DMS153 treated with DMSO at 0.1 percent for 48 hours (cell line): ENCODE measurements at regions not wholly inside any gene's neighbourhood (a gene's known extent, or its start where the extent isn't known, plus 50 kb on each side); places are given as distances from the start of the nearest gene placed in this dataset.

Experiments used
- DNase-seq: peaks from one replicate; lab custom pipeline; 2025; ENCODE audit not compliant: unreplicated experiment; lab: John Stamatoyannopoulos, UW

GRCh38 chr10:131762789-131763696 lies 137.8 kb upstream of the PPP2R2D start:
- DNase-seq: no peak

DNA sequence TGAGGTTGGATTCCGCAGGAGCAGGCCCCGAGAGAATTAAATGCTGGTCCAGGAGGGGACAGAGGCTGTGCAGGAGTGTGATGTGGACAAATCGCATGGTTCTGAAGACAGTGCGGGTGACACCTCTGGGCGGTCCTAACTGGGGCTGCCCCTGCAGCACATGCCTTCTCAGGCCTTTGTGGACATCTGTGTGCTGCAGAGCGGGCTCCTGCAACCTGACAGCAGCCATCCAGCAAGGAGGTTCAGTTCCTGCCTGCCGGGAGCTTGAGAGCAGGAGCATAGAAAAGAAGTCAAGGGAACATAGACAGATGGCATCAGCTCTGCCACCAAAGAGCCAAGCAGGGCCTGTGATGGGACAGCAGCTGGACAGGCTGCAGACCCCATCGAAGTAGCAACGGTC lies 135.9 kb upstream of the PPP2R2D start:
- no peak for DNase-seq

- DNase-seq: no peak
Measured at GRCh38 chr10:131766096-131766495, 134.7 kb upstream of the PPP2R2D start.

DNA sequence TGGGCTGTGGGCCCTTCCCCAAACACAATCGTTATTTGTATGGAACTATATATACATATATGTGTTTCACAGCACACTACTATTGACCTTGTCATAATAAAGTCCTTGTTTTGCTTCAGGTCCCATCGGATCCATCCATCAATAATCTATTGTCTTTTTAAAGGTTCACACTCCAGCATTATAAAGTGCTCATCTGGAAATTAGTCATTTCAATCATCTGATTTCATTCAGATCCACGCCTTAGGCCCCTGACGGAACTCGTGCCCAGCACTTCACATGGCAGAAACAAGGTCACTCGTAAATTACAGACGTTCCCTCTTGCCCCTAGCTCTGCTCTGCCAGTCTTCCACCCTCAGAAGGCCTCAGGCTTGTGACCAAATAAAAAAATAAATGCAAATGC lies 133.1 kb upstream of the PPP2R2D start:
- DNase-seq: no peak

GRCh38 chr10:131769571-131770410 lies 131.0 kb upstream of the PPP2R2D start:
- no peak for DNase-seq

DNA sequence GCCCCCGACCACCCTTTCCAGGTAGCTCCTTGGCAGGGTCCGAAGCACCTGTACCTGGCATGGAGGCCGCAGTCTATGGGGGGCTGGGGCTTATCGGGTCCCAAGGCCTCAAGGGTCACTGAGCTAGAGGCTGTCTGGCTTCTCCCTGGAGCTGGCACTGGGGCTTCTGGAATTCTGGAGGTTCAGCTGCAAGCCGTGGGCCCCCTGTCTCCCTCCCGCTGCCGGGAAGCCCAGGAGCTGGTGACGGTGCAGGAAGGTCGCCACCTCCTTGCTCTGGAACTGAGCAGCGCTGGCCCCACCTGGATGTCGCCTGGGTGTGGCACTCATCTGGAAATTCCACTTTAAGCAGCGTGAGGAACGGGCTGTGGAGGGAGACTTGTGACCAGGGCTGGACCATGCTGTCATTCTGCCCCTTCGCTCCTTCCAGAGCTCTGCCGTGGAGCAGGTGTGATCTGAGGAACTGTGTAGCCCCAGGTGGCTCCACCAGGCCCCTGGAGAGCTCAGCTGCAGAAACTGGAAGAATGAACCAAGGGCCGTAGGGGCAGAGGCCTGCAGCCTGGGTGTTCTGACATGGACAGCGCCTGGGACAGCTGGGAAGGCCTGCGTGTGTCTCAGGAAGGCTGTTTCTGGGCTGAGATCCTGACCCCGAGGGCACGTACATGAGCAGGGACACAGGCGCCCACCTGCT lies 129.7 kb upstream of the PPP2R2D start:
- no peak for DNase-seq

GRCh38 chr10:131771634-131772358 lies 129.0 kb upstream of the PPP2R2D start:
- DNase-seq: no peak

- no peak for DNase-seq
Measured at GRCh38 chr10:131772441-131772840, 128.4 kb upstream of the PPP2R2D start.

DNA sequence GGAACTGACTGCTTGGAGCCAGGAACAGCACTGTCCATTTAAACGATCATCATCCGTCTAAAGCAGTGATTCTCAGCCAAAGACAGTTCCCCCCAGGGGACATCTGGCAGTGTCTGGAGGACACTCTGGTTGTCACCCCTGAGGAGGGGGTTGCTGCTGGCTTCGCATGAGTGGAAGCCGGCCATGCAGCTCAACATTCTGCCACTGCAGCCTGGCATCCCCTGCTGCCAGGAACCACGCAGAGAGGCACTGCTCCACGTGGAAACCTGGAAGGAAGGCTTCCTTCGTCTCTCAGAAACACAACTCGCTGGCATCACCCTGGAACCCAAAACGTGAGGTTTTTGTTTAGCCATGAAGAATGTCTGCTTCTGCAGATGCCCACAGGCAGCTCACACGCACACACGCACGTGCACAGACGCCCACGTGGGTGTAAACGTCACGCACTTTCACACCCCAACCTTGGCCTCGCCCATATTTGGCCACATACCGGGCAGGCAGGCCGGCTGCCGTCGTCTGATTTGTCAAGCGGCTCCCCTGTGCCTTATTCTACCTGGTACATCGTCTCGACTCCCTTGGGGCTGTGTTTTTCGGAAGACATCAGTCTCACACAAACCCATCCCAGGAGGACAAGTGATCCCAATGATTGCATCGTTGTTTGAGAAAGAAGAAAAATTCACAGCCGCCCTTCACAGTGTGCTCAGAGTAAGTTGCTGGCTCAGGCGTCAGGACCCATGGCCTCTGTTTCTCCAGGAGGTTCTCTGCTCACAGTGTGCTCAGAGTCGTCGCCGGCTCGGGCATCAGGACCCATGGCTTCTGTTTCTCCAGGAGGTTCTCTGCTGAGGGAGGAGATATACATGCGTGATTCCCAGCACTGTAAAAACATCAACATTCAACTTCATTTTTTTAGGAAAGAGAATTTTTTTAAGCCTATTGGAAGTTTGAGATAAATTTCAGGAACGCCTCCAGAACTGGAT lies 127.2 kb upstream of the PPP2R2D start:
- DNase-seq: no peak

- no peak for DNase-seq
Measured at GRCh38 chr10:131774681-131775085, 126.1 kb upstream of the PPP2R2D start.

GRCh38 chr10:131775433-131775832 lies 125.4 kb upstream of the PPP2R2D start:
- no peak for DNase-seq

DNA sequence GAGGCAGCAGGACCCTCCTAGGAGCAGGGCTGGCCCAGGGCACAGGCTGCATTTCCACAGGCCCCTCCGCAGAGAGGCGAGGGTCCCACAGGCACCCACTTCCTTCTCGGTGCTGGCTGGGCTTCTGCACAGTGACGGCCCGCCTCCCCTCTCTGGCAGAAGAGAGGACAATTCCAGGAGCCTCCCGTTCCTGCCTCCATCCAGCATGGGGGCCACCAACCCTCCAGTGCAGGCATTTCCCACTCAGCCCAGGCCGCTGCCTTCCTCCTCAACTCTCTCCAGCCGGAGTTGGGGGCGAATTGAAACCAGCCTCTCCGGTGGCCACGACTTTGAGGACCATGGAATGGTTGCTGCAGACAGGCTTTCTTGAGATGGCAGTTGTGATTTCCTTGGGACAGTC lies 125.0 kb upstream of the PPP2R2D start:
- no peak for DNase-seq

GRCh38 chr10:131776496-131776895 lies 124.3 kb upstream of the PPP2R2D start:
- no peak for DNase-seq

GRCh38 chr10:131777162-131777561 lies 123.6 kb upstream of the PPP2R2D start:
- no peak for DNase-seq

GRCh38 chr10:131777921-131778320 lies 122.9 kb upstream of the PPP2R2D start:
- no peak for DNase-seq

GRCh38 chr10:131778385-131778784 lies 122.4 kb upstream of the PPP2R2D start:
- DNase-seq: no peak

DNA sequence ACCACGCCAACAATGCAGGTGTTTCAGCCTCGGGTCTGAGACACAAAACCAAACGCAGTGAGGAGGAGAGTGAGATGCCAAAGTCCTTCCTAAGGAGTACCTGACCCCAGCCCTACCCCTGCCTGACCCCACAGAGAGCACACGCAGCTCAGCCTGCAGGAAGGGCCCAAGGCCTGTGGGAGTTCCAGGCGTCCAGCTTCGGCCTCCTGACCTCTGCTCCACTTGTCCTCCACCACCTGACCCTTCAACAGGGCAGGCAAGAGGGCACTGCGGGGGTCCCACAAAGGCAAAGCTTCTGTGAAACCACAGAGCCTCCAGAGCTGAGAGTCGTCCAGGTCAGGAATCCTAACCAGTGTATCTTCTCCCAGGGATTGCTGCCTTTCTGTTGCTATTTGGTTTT lies 122.0 kb upstream of the PPP2R2D start:
- DNase-seq: no peak

DNA sequence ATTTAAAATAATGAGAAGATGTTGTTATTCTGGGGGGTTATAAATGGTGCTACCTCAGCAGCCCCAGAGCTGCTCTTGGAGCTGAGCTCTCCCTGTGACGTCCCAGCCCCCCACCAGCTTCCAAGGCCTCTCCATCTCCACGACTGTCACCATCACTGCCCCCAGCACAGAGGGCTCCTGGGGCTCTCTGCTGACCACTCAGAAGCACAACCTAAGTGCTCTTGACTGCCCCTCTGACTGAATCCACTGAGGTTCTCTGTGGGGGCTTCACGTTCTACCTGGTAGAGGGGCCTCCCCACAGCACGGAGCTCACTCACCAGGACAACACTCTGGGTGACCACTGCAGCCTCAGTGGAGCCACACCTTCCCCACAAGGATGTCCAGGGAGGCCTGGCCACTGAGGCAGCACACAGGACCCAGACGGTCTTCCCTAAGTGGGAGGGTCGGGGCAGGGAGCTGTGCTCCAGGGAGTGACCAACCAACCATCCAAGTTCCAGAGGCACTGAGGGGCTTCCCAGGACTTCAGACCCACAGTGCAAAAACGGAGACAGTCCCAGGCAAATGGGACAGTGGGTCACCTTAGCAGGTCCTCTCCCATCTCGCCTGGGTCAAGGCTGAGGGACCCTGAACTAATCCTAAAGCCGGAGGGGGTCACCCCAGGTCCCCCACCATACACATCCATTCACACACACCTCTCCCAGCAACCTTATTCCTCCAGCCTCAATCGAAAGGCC lies 121.0 kb upstream of the PPP2R2D start:
- DNase-seq: no peak

- no peak for DNase-seq
Measured at GRCh38 chr10:131781076-131781475, 119.7 kb upstream of the PPP2R2D start.
